ENCODE measurements at regions not wholly inside any gene's neighbourhood (a gene's known extent, or its start where the extent isn't known, plus 50 kb on each side); places are given as distances from the start of the nearest gene placed in this dataset.

DNA sequence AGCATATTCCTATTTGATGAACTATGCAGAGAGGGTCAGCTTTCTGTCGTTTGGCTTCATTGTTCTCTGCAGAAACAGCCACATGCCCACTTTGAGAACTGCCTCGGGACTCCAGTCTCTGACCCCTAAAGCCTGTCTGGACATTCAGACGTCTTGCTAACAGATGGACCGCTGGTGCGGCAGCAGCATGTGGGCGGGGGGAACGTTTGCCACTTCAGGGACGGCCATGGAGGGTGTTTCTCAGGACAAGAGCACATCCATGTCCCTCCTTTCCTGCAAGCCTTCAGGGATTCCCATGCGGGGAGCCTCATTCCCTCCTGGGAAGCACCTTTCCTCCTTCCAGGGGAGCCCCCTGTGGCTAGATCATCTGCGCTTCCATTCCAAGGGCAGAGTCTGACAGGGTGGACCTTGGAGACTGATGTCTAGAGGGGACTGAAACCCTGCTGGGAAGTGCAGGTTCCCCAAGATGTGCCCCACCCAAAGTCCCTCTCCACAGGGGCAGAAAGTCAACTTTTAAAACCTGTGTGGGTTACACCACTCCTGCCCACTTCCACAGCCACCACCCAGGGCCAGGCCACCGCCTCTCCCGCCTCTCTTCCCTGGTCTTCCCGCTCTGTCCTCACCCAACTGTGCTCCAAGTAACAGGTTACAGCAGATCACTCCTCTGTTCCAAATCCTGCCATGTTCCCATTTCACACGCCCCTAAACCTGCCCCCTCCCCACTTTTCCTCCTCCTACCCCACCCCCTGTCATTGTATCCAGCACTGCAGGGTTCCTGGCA lies 94.8 kb upstream of the PMEPA1 start:
- TF ChIP-seq SIN3A (IDR thresholded peaks at IDR 0.05; ENCODE audit: borderline replicate concordance, insufficient read depth, low read length) (no peak), FOXP2 (optimal IDR thresholded peaks at IDR 0.05; ENCODE audit: borderline replicate concordance, extremely low read depth, extremely low read length, insufficient read depth) (no peak), TAF1 (IDR thresholded peaks at IDR 0.05; ENCODE audit: borderline replicate concordance, insufficient read depth, low read length) (no peak), POLR2AphosphoS5 (IDR thresholded peaks at IDR 0.05; ENCODE audit: low read depth, low read length) (no peak)
- TF ChIP-seq, protein P1, sequence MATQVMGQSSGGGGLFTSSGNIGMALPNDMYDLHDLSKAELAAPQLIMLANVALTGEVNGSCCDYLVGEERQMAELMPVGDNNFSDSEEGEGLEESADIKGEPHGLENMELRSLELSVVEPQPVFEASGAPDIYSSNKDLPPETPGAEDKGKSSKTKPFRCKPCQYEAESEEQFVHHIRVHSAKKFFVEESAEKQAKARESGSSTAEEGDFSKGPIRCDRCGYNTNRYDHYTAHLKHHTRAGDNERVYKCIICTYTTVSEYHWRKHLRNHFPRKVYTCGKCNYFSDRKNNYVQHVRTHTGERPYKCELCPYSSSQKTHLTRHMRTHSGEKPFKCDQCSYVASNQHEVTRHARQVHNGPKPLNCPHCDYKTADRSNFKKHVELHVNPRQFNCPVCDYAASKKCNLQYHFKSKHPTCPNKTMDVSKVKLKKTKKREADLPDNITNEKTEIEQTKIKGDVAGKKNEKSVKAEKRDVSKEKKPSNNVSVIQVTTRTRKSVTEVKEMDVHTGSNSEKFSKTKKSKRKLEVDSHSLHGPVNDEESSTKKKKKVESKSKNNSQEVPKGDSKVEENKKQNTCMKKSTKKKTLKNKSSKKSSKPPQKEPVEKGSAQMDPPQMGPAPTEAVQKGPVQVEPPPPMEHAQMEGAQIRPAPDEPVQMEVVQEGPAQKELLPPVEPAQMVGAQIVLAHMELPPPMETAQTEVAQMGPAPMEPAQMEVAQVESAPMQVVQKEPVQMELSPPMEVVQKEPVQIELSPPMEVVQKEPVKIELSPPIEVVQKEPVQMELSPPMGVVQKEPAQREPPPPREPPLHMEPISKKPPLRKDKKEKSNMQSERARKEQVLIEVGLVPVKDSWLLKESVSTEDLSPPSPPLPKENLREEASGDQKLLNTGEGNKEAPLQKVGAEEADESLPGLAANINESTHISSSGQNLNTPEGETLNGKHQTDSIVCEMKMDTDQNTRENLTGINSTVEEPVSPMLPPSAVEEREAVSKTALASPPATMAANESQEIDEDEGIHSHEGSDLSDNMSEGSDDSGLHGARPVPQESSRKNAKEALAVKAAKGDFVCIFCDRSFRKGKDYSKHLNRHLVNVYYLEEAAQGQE (IDR thresholded peaks at IDR 0.05; ENCODE audit: insufficient read depth in 1 of 2, low read depth in 2 of 2, low read length in 2 of 2) = no peak

DNA sequence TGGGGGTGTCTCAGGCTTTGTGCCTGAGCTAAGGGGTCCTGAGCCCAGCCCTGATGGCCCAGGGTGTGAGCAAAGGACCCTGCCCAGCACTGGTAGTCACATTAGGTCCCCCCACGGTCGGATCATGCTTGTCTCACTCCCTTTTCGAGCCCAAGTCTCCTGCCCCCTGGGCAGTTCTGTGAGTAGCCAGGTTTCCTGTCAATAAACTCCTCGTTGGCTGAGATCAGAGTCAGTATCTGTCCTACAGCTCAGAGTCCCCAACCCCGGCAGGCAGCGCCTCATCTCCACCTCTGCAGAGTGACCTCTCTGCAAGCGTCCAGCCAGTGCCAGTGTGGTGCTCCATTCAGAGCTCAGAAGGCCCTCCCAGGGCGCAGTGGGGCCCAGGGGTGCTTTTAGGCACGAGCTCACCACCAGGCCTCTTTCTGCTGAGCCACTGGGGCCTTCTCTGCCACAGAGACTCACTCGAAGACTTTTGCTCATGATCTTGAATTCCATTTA lies 93.7 kb upstream of the PMEPA1 start:
- TF ChIP-seq POLR2AphosphoS5 (IDR thresholded peaks at IDR 0.05; ENCODE audit: low read depth, low read length) = no peak
- TF ChIP-seq TAF1 (IDR thresholded peaks at IDR 0.05; ENCODE audit: borderline replicate concordance, insufficient read depth, low read length) = no peak
- TF ChIP-seq FOXP2 (optimal IDR thresholded peaks at IDR 0.05; ENCODE audit: borderline replicate concordance, extremely low read depth, extremely low read length, insufficient read depth) = no peak
- TF ChIP-seq, protein P1 (IDR thresholded peaks at IDR 0.05; ENCODE audit: insufficient read depth in 1 of 2, low read depth in 2 of 2, low read length in 2 of 2) = no peak
- no peak for TF ChIP-seq SIN3A (IDR thresholded peaks at IDR 0.05; ENCODE audit: borderline replicate concordance, insufficient read depth, low read length)

DNA sequence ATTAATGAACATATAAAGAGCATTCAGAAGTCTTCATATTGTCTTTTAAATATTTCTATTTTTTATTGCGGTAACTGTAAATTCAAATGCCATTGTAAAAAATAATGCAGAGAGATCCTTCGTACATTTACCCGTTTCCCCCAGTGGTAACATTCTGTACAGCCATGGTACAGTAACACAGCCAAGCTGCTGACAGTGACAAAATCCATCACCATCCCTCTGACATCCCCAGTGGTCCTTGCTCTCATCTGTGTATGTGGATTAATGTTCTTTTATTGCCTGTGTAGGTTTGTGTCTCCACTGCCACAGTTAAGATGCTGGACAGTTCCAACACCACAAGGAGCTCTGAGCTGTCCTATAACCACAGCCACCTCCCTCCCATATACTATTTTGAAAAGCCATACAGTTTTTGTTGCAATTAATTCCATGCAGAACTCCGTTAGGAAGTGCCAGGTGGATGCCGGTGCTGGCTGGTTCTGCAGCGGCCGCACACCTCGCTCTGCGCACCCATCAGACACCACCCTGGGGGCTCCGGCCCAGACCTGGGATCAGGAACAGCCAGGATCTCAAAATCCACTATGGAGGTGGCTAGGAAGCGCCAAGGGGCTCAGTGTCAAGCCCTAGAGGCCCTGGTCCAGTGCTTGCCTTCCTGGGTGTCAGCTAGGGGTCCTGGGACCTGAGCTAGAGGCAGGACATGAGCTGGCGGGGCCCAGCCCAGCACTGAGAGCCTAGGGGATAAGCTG lies 93.1 kb upstream of the PMEPA1 start:
- TF ChIP-seq, protein P1 (IDR thresholded peaks at IDR 0.05; ENCODE audit: insufficient read depth in 1 of 2, low read depth in 2 of 2, low read length in 2 of 2) = peak; percentile 42 to 84; a peak in 2 of 4 replicates
- no peak for TF ChIP-seq SIN3A (IDR thresholded peaks at IDR 0.05; ENCODE audit: borderline replicate concordance, insufficient read depth, low read length)

DNA sequence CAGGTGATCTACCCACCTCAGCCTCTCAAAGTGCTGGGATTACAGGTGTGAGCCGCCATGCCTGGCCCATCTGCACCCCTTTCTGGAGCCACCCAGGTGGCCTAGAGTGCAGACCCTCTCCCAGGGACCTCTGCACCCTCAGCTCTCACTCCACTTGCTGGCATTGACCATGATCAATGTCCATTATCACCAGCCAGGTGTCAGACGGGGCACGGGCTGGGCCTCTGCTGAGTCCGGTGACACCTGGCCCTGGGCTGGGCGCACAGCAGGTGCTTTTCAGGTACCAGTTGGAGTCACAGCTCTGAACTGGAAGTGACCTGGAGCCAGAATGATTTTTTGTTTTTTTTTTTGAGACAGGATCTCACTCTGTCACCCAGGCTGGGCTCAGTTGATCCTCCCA lies 91.8 kb upstream of the PMEPA1 start:
- TF ChIP-seq POLR2AphosphoS5 (IDR thresholded peaks at IDR 0.05; ENCODE audit: low read depth, low read length) (no peak), FOXP2 (optimal IDR thresholded peaks at IDR 0.05; ENCODE audit: borderline replicate concordance, extremely low read depth, extremely low read length, insufficient read depth) (no peak), SIN3A (IDR thresholded peaks at IDR 0.05; ENCODE audit: borderline replicate concordance, insufficient read depth, low read length) (no peak), TAF1 (IDR thresholded peaks at IDR 0.05; ENCODE audit: borderline replicate concordance, insufficient read depth, low read length) (no peak)
- TF ChIP-seq, protein P1 (IDR thresholded peaks at IDR 0.05; ENCODE audit: insufficient read depth in 1 of 2, low read depth in 2 of 2, low read length in 2 of 2) = no peak
